ENCODE measurements at regions not wholly inside any gene's neighbourhood (a gene's known extent, or its start where the extent isn't known, plus 50 kb on each side); places are given as distances from the start of the nearest gene placed in this dataset.

- TF ChIP-seq CTCF (conservative IDR thresholded peaks at IDR 0.05 in 1 of 2, IDR thresholded peaks at IDR 0.05 in 1 of 2; ENCODE audit: low read depth in 1 of 2, low read length in 2 of 2), result no peak
- TF ChIP-seq EZH2 (IDR thresholded peaks at IDR 0.05; ENCODE audit: low read length, missing control alignments), result no peak
Measured at GRCh38 chr3:8173892-8174291, 327.7 kb upstream of the LMCD1 start.
